Fibroblast of villous mesenchyme (primary cell): ENCODE measurements at regions not wholly inside any gene's neighbourhood (a gene's known extent, or its start where the extent isn't known, plus 50 kb on each side); places are given as distances from the start of the nearest gene placed in this dataset.

Experiments
- DNase-seq: peaks from one replicate; pipeline ENCODE4 v3.0.0-alpha.2; 2010; ENCODE audit warnings: low read depth
- H3K4me3 ChIP-seq: 2 replicates; pipeline ENCODE4 v1.5.1; 2011; ENCODE audit warnings: low read depth, mild to moderate bottlenecking, low read length
- TF ChIP-seq, protein P1 (sequence below): IDR thresholded peaks from 2 replicates; pipeline ENCODE4 v1.5.1; 2012; ENCODE audit warnings: low read depth, mild to moderate bottlenecking, low read length; ENCODE audit not compliant: insufficient read depth

DNA sequence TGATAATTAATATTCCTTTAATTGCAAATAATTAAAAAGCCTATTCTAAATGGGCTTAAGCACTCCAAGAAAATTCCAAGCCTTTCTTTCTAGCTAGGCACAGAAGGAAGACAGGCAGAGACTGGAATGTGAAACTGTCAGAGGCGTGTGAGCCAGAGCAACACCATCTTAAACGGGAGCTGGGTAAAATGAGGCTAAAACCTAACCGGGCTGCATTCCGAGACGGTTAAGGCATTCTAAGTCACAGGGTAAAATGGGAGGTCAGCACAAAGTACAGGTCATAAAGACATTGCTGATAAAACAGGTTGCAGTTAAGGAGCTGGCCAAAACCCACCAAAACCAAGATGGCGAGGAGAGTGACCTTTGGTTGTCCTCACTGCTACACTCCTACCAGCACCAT, 300.4 kb downstream of the SLITRK6 start:
- no peak overlapping the region for H3K4me3 ChIP-seq
- TF ChIP-seq, protein P1, sequence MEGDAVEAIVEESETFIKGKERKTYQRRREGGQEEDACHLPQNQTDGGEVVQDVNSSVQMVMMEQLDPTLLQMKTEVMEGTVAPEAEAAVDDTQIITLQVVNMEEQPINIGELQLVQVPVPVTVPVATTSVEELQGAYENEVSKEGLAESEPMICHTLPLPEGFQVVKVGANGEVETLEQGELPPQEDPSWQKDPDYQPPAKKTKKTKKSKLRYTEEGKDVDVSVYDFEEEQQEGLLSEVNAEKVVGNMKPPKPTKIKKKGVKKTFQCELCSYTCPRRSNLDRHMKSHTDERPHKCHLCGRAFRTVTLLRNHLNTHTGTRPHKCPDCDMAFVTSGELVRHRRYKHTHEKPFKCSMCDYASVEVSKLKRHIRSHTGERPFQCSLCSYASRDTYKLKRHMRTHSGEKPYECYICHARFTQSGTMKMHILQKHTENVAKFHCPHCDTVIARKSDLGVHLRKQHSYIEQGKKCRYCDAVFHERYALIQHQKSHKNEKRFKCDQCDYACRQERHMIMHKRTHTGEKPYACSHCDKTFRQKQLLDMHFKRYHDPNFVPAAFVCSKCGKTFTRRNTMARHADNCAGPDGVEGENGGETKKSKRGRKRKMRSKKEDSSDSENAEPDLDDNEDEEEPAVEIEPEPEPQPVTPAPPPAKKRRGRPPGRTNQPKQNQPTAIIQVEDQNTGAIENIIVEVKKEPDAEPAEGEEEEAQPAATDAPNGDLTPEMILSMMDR = no peak
- DNase-seq = no peak

DNA sequence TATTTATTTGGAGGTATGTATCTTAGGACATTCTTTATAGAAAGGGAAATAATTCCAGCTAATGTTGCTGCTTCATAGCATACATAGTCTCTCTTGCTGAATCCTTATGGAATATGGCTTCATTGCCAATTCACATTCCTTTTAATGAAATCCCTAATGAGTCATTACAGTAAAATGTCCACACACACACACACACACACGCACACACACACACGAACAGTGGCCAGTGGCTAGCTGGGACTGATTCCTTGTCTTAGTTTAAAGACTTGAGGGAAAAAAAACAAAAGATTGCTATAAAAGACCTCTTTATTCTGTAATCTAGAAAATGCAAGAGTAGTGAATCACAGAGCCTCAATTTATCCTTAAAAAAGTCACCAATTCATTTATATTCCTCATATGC, 301.6 kb downstream of the SLITRK6 start:
- DNase-seq = peak; percentile 30

DNA sequence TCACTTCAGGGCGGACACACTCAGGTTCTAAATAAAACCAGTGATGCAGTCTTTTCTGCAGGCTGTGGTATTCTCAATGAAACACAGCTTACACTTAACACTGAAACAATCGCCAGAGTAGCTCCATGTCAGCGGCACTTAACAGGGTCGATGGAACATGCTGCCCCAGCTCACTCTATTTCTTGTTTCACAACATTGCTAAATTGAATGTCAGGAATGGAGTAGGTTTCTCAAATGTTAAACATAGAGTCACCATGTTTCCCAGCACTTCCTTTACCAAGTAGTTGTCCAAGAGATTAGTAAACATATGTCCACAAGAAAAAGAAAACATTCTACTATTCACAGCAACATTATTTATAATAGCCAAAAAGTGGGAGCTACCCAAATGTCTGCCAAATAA, 306.9 kb downstream of the SLITRK6 start:
- DNase-seq = no peak
- H3K4me3 ChIP-seq = no peak overlapping the region
- TF ChIP-seq, protein P1 = no peak

More for the DNA sequence above, 301.6 kb downstream of the SLITRK6 start:
- no peak overlapping the region for H3K4me3 ChIP-seq
- TF ChIP-seq, protein P1 = no peak

DNA sequence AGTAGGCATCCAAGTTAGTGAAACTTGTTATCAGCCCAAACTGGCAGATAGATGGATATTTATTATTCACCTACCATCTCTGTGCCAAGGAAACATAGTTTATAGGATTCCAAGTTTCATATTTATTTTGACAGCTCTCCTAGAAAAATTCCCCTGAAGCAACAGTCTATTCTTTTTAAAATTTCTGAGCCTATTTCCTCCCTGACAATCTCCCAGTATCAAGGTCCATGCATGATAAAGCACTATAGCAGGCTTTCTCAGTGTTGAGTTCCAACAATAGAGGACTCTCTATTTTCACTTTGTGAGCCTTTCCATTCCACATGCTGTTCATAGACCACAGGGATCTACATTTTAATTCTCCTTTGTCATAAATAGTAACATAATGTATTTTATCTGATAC, 312.6 kb downstream of the SLITRK6 start:
- DNase-seq = no peak
- no peak overlapping the region for H3K4me3 ChIP-seq
- TF ChIP-seq, protein P1 = no peak

DNA sequence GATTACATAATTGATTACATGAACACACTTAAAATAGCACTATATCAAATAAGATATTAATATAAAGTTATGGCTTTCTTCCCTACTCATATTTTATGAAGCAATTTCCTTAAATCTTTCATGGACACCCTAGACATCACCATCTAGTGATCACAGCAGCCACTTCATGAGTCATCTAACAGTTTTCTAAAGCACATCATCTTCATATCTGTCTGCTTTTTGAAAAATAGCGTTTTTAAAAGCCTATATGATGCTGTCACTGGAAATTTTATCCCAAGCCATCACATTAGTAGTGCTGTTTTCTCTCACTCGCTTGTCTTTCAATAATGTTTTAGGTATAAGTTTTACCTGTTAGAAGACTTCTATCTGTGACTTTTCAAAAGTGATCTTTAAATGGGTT, 326.1 kb downstream of the SLITRK6 start:
- TF ChIP-seq, protein P1 = no peak
- DNase-seq = no peak
- no peak overlapping the region for H3K4me3 ChIP-seq

DNA sequence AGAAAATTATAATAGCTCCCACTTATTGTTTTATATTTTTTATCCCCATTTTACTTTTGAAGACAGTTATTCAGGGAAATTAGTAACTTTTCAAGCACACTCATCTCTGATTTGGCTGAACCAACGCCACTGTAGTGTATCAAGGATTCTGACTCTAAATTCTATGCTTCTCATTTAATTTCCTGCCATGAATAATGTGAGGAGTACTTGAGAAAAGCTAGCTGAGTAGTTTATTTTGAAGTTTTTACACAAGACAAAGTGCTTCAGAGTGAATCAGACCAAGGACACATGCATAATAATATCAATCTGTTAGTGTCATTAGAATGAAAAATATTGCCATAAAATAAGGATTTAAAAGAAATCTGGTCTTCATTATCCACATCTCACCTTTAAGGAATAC, 329.9 kb downstream of the SLITRK6 start:
- H3K4me3 ChIP-seq = no peak overlapping the region
- DNase-seq = no peak
- TF ChIP-seq, protein P1 = no peak

DNA sequence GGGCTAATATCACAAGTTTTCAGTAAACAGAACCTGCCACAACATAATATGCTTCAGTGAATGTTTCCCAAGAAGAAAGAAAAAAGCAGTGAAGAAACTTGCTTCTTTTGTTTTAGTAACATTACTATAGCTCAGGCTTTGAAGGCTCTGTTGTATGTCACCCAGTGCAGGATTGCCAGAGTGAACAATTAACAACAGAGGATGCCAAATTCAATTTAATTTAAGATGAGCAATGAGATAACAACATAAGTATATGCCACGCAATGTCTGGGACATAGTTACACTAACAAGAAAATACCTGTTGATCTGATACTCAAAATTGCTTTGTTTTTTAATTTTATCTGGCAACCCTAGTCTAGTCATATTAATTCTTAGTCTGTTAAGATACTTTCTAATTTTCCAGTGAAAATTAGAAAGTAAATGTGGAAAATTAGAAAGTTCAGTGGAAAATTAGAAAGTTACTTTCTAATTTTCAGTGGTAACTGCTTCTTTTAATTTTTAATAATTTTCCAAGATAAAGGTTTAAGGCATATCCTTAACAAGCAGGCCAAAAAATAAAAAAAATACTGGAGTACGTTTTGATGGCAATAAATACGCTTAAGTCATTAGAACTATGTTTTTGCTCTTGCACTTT, 336.3 kb downstream of the SLITRK6 start:
- TF ChIP-seq, protein P1 = no peak
- H3K4me3 ChIP-seq = no peak overlapping the region
- DNase-seq = no peak
